CD4-positive, alpha-beta T cell treated with Interleukin-17A for 4 hours (primary cell): ENCODE measurements at regions not wholly inside any gene's neighbourhood (a gene's known extent, or its start where the extent isn't known, plus 50 kb on each side); places are given as distances from the start of the nearest gene placed in this dataset.

Source experiments
- DNase-seq: peaks from one replicate; pipeline ENCODE4 v3.0.0-alpha.2; 2020; ENCODE audit warnings: mixed read lengths

DNA sequence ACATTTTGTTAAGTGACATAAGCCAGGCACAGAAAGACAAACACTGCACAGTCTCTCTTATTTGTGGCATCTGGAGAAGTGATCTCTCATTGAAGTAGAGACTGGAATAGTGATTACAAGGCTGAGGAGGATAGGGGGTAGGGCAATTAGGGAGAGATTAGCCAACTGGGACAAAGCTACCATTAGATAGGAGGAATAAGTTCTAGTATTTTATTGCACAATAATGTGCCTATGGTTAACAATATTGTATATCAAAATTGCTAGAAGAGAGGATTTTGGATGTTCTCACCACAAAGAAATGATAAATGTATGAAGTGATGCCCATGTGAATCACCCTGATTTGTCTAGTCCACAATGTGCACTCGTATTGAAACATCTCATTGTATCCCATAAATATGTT is 281.8 kb downstream of the MTRR start:
- no peak for DNase-seq

GRCh38 chr5:8156706-8157105 is 287.8 kb downstream of the MTRR start:
- no peak for DNase-seq

DNA sequence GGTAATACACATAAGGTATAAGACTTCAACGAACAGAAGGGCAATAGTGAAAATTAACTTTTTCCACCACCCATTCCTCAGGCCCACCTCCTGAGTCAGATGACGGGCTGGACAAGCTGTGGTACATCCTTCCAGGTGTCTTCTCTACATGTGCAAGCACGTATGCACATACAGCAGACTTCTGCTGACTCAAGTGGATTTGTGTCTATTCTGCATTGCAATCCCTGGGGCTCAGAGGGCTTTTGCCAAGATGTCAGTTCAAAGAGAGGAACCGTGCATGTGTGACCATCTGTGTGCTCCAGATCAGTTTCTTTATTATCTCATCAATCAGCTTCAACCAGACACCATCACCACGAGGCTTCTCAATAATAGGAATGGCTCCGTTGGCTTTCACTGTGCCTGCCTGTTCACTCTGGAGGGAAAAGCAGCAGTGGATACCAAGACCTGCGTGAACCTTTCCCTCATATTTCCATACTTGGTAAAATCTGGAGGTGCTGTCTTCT is 288.4 kb downstream of the MTRR start:
- DNase-seq, result no peak

- no peak for DNase-seq
Measured at GRCh38 chr5:8176101-8176693, 307.2 kb downstream of the MTRR start.

DNA sequence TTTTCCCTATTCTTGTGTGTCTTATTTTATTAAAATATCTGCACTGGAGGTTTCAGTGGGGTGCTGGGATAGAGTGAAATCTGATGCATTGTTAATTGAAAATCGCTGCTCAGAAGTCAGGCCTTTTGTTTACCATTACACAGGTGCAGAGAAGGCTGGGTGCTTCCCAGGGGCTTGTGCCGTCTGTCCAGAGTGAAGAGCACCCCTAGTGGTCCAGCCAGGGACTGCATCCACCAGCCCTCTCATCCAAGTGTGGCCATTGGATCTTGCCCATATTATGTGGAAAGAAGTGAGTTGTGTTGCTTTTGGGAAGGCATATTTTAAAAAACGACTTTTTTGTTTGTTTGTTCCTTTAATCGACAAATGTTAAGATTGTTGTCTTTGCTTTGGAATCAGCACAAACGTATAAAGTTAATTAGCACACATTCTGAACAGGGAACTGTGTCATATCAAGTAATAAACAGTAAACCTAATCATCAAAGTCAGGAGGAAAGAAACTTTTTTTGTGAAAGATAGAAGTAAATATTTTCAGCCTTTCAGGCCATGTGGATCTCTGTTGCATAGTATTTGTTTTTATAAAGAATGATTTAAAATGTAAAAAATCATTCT is 315.6 kb downstream of the MTRR start:
- peak; percentile 15 for DNase-seq

DNA sequence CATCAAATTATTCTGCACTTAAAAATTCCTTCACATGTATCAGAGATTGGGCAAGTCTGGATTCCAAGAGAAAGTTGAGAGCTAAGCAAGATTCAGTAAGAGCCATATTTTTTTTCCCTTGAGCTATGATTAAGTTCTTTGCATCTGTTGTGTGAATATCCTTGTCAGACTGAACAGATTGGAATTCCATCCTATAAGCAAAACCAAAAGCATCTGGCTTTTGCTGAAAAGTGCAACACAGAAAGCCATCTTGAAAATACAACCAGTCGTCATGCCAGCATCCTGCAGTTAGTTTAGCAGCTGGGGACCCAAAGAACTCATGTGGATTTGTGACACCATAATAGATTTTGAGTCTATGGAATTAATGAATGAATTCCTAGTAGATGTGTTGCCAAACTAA is 316.9 kb downstream of the MTRR start:
- DNase-seq, result no peak

DNA sequence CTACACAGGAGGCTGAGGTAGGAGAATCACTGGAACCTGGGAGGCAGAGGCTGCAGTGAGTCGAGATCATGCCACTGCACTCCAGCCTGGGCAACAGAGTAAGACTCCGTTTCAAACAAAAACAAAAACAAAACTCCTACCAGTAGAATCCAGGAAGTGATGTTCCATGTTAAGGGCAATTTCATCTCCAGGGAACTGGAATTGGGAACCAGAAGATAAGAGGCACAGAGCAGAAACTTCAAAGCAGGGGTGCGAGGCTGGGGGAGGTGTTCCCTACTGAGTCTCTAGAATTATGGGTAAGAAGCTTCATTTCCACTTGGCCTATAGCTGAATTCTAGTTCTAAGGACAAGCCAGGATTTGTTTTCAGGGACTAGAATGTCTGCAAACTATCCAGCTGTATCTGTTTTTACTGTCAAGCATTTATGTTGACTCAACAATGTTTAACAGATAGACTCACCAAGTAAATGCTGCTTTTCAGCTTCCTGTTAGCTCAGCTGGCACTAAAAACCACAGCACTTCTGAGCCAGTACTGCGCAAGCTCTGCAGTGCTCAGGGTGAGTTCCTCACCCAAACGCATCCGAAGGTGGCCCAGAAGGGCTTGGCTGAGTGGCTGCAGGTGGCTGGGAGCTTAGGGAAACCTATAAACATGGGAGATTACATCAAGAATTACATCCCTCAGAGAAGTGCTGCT is 320.1 kb downstream of the MTRR start:
- DNase-seq, result no peak

DNA sequence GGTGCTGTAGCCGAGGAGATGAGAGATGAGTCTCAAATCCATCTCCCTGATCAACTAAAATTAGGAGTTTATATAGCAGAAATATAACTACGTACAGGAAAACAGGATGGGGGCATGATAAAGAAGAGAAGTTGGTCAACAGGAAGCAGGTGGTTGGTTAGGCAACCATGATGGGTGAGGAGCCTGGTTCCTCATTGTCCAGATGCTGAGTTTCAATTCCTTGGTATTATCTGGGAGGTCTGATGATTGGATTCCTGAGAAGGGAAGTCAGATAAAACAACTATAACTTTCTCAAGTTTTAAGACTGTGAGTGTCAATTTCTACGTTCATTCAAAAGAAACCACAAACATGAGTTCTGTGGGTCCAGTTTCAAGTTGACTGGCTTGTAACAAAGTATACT is 323.9 kb downstream of the MTRR start:
- no peak for DNase-seq

- DNase-seq, result no peak
Measured at GRCh38 chr5:8196061-8196460, 327.1 kb downstream of the MTRR start.

DNA sequence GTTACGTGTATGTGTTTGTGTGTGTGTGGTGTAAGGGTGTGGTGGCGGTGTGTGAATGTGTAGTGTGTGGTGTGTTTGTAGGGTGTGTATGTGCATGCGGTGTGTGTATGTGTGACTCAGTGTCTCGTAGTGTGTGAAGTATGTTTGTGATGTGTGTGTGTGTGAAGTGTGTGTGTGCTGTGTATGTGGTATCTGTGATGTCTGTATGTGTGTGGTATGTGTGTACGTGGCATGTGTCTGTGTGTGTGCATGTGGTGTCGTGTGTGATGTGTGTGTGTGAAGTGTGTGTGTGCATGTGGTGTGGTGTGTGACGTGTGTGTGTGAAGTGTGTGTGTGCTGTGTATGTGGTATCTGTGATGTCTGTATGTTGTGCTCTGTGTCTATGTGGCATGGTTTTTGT is 339.4 kb downstream of the MTRR start:
- DNase-seq, result no peak

DNA sequence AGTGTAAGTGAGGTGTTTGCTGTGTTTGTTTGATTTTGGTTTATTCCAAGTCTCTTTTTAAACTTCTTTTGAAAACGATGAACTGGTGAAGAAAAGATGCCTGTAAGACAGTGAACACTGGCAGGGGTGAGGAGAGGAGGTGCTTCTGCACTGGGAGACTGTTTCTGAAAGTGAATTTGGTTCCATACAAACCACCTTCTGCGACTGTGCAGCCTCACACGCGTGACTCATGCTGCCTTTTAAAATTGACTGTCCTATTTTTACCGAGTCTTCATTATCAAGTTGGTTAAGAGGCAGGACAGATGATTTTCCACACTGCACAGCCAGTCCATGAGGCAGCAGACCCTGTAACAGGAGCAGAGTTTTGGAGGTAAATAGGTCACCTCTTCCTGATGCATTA is 340.6 kb downstream of the MTRR start:
- no peak for DNase-seq

GRCh38 chr5:8213701-8214240 is 344.8 kb downstream of the MTRR start:
- no peak for DNase-seq

DNA sequence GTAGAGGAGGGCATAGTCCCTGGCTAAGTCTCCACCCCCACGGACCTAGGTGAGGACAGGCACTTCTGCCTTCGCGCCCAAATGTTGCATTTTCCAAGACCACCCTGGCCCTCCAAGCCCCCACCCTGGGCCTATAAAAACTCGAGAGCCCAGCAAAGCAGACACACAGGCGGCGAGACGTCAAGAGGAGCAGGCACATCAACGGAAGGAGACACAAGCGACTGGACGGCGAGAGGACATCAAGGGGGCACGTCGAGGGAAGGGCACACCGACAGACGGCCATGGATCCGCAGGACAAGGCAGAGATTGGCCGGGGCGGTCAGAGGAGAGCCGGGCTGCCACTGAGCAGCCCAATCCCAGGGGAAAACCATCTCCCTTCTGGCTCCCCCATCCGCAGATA is 348.0 kb downstream of the MTRR start:
- no peak for DNase-seq

GRCh38 chr5:8226148-8226547 is 357.2 kb downstream of the MTRR start:
- no peak for DNase-seq

DNA sequence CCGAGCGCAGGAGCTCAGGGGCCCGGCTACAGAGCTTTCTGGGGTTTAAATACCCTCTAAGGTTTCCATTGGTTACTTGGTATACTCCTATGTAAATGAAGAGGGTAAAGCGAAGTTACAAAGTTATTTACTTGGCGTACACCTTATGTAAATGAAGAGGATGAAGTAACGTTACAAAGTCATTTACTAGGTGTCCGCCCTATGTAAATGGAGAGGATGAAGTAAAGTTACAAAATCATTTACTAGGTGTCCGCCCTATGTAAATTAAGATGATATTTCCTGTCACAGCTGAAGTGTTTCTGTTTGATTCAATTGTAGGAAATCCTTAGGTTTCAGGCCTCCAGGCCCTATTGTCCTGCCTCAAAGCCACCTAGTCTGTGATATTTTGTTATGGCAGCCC is 358.2 kb downstream of the MTRR start:
- DNase-seq, result no peak

- no peak for DNase-seq
Measured at GRCh38 chr5:8229551-8229950, 360.6 kb downstream of the MTRR start.

DNA sequence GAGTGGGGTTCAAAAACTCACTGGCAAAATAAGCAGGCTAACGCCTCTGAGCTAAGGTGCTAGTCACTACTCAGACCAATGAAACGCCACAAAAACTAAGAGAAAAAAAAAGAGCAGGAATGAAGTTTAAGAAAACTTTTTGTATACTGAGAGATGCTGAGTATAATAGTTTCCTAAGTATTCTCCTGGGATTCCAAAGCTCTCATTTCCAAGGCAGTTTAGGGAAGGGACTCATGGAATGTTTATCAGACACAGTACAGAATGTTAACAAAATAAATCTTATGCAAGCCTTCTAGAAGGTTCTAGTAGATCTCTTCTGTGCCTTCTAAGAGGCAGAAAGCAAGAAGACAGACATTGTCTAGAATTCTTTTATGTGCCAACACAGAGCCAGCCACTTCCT is 361.9 kb downstream of the MTRR start:
- DNase-seq, result no peak

GRCh38 chr5:8233479-8233878 is 364.5 kb downstream of the MTRR start:
- no peak for DNase-seq

- no peak for DNase-seq
Measured at GRCh38 chr5:8234179-8234770, 365.3 kb downstream of the MTRR start.

- no peak for DNase-seq
Measured at GRCh38 chr5:8238080-8238479, 369.1 kb downstream of the MTRR start.

DNA sequence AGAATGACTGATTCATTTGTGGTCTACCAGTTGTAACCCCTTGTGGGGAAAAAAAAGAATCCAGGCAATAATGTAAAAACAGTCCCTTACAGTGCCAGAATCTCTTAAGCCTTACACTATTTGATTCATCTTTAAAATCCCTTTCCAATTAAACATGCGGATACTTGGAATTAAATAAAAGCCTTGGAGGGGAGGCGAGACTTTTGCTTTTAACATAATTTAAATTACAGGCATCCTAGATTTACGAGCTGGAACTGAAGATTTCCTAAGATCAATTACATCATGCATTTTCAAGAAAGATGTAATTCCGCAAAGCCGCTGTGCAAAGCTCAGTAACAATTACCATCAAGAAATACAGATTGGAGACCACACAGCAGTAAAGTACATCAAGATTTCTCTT is 370.2 kb downstream of the MTRR start:
- no peak for DNase-seq

DNA sequence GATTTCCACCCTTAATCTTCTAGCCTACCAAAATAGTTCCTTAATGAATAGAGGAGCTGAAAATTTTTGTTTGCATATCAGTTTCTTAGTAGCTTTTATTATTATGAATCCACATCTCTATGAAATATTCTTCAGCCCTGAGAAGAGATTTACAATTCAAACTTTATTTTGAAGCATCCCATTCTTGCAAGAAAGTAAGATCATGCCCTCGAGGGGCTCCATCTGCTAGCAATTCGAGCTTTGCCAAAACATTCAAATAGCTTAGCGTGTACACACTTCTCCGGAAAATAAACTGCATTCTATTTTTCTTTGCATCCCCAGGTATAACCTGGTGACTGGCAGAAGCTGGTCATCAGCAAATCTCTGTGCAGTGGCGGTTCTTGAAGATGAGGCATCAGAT is 370.7 kb downstream of the MTRR start:
- DNase-seq, result no peak

DNA sequence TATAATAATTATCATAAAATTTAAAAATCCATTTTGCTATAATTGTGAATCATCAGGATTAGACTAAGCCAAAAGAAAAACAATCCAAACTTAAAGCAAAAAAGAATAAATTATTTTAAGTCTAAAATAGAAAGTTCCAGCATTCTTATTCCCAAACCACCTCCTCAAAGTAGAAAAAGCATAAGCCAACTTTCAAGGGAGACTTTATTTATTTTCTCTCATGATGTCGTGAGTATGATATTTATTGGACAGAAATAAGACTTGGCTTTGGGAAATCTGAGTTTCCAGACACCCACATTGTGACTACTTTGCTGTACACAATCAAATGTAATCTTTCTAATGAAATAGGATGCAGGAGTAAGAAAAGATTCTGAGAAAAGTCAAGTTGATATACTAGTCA is 372.1 kb downstream of the MTRR start:
- DNase-seq, result no peak

- no peak for DNase-seq
Measured at GRCh38 chr5:8241558-8241957, 372.6 kb downstream of the MTRR start.
